Endothelial cell (in vitro differentiated cells): ENCODE measurements at regions not wholly inside any gene's neighbourhood (a gene's known extent, or its start where the extent isn't known, plus 50 kb on each side); places are given as distances from the start of the nearest gene placed in this dataset.

Experiments used
- DNase-seq: peaks from one replicate; pipeline ENCODE4 v3.0.0; 2021; ENCODE audit warnings: low spot score
- H3K27ac Mint-ChIP-seq: one replicate; pipeline ENCODE4 v1.8.0; 2021; ENCODE audit warnings: mixed read lengths, inconsistent platforms; ENCODE audit not compliant: unreplicated experiment
- H3K27me3 Mint-ChIP-seq: one replicate; pipeline ENCODE4 v1.8.0; 2021; ENCODE audit warnings: mild to moderate bottlenecking, moderate library complexity, mixed read lengths, inconsistent platforms; ENCODE audit not compliant: unreplicated experiment
- H3K36me3 Mint-ChIP-seq: one replicate; pipeline ENCODE4 v1.8.0; 2021; ENCODE audit warnings: mild to moderate bottlenecking, low read depth, mixed read lengths, inconsistent platforms; ENCODE audit not compliant: unreplicated experiment
- H3K4me1 Mint-ChIP-seq: one replicate; pipeline ENCODE4 v1.8.0; 2021; ENCODE audit warnings: mild to moderate bottlenecking, mixed read lengths, inconsistent platforms; ENCODE audit not compliant: unreplicated experiment
- H3K4me3 Mint-ChIP-seq: one replicate; pipeline ENCODE4 v1.8.0; 2021; ENCODE audit warnings: mild to moderate bottlenecking, mixed read lengths, inconsistent platforms; ENCODE audit not compliant: unreplicated experiment
- H3K9me3 Mint-ChIP-seq: one replicate; pipeline ENCODE4 v1.8.0; 2021; ENCODE audit warnings: mixed read lengths, inconsistent platforms; ENCODE audit not compliant: unreplicated experiment
- CTCF ChIP-seq: fragments of 200-600 bp; sonication (generic); IDR thresholded peaks from one replicate; pipeline ENCODE4 v1.5.0; 2021; ENCODE audit warnings: antibody characterized with exemption; ENCODE audit not compliant: unreplicated experiment

GRCh38 chrX:6738518-6739470 is 203.9 kb upstream of the VCX3A start:
- H3K36me3 Mint-ChIP-seq = no peaks in the 10 kb centered on the region
- H3K4me1 Mint-ChIP-seq = peaks cover 9% of the 10 kb centered on the region
- H3K9me3 Mint-ChIP-seq = no peaks in the 10 kb centered on the region
- DNase-seq = no peak
- no peak for TF ChIP-seq CTCF
- no peaks in the 10 kb centered on the region for H3K27me3 Mint-ChIP-seq
- no peak overlapping the region for H3K4me3 Mint-ChIP-seq
- no peak overlapping the region for H3K27ac Mint-ChIP-seq

GRCh38 chrX:6734844-6735634 is 200.1 kb upstream of the VCX3A start:
- Mint-ChIP-seq H3K4me1 (peaks cover 9% of the 10 kb centered on the region), H3K36me3 (no peaks in the 10 kb centered on the region), H3K9me3 (no peaks in the 10 kb centered on the region), H3K27me3 (no peaks in the 10 kb centered on the region), H3K4me3 (no peak overlapping the region), H3K27ac (no peak overlapping the region)
- no peak for TF ChIP-seq CTCF
- DNase-seq = no peak

GRCh38 chrX:6732101-6732500 is 197.2 kb upstream of the VCX3A start:
- no peaks in the 10 kb centered on the region for H3K4me1 Mint-ChIP-seq
- TF ChIP-seq CTCF = no peak
- H3K9me3 Mint-ChIP-seq = peaks cover 3% of the 10 kb centered on the region

GRCh38 chrX:6729626-6730025 is 194.7 kb upstream of the VCX3A start:
- Mint-ChIP-seq H3K9me3 (peaks cover 3% of the 10 kb centered on the region), H3K4me3 (no peak overlapping the region), H3K27me3 (no peaks in the 10 kb centered on the region), H3K4me1 (peaks cover 1% of the 10 kb centered on the region), H3K27ac (no peak overlapping the region), H3K36me3 (no peaks in the 10 kb centered on the region)
- no peak for DNase-seq
- no peak for TF ChIP-seq CTCF

More at GRCh38 chrX:6732101-6732500, 197.2 kb upstream of the VCX3A start:
- H3K4me3 Mint-ChIP-seq = no peak overlapping the region
- H3K27ac Mint-ChIP-seq = no peak overlapping the region
- no peak for DNase-seq
- H3K27me3 Mint-ChIP-seq = no peaks in the 10 kb centered on the region
- no peaks in the 10 kb centered on the region for H3K36me3 Mint-ChIP-seq
